Thoracic aorta (tissue), 2 donors: ENCODE measurements at regions not wholly inside any gene's neighbourhood (a gene's known extent, or its start where the extent isn't known, plus 50 kb on each side); places are given as distances from the start of the nearest gene placed in this dataset.

Experiments used
- ATAC-seq: fragments of 150-250 bp; one replicate; pipeline ENCODE4 v1.8.0; 2017; ENCODE audit warnings: low read depth; ENCODE audit not compliant: insufficient number of reproducible peaks, low FRiP score
- DNase-seq: peaks from one replicate; pipeline ENCODE4 v3.0.0-alpha.2; 2020; ENCODE audit warnings: low spot score
- H3K27ac ChIP-seq, 2 donors: fragments of 200-600 bp; sonication (generic); 1 replicate in 1 of 2; 2 replicates in 1 of 2; pipeline ENCODE4 v1.5.1; 2016; ENCODE audit warnings: mild to moderate bottlenecking in 2 of 2, moderate library complexity in 2 of 2
- H3K27me3 ChIP-seq: fragments of 200-600 bp; sonication (generic); replicated peaks from 2 replicates; pipeline ENCODE4 v1.6.0; 2016; ENCODE audit warnings: mild to moderate bottlenecking; ENCODE audit not compliant: insufficient read depth
- H3K36me3 ChIP-seq: fragments of 200-600 bp; sonication (generic); one replicate; pipeline ENCODE4 v1.5.1; 2016
- H3K4me1 ChIP-seq, 2 donors: fragments of 200-600 bp; sonication (generic); 1 replicate in 1 of 2; 2 replicates in 1 of 2; pipeline versions ENCODE4 v1.5.1 to v1.6.0; 2016; ENCODE audit warnings: low read depth in 2 of 2, mild to moderate bottlenecking in 1 of 2; ENCODE audit not compliant: control insufficient read depth in 1 of 2
- H3K4me3 ChIP-seq: fragments of 200-600 bp; sonication (generic); 2 replicates; pipeline ENCODE4 v1.5.1; 2016; ENCODE audit warnings: mild to moderate bottlenecking
- H3K9me3 ChIP-seq: fragments of 200-600 bp; sonication (generic); 2 replicates; pipeline ENCODE4 v1.5.1; 2016
- CTCF ChIP-seq: fragments of 200-600 bp; sonication (generic); IDR thresholded peaks from one replicate; pipeline ENCODE4 v1.5.1; 2019; ENCODE audit warnings: antibody characterized with exemption

- Histone ChIP-seq H3K27me3 (no peaks in the 10 kb centered on the region), H3K9me3 (no peaks in the 10 kb centered on the region), H3K4me3 (no peak overlapping the region), H3K27ac (peak overlapping the region; percentile 65 to 72), H3K4me1 (no peaks in the 10 kb centered on the region), H3K36me3 (no peaks in the 10 kb centered on the region)
- DNase-seq (no peak), ATAC-seq (peak; percentile 84)
- no peak for TF ChIP-seq CTCF
Observed at GRCh38 chrX:13110433-13111324, 66.3 kb upstream of the FAM9C start.

- TF ChIP-seq CTCF: no peak
- ATAC-seq (no peak), DNase-seq (no peak)
- peak overlapping the region in 1 of 2 donors; percentile 72 for H3K27ac ChIP-seq
- no peaks in the 10 kb centered on the region for H3K36me3 ChIP-seq
- H3K4me1 ChIP-seq: no peaks in the 10 kb centered on the region
- H3K4me3 ChIP-seq: no peak overlapping the region
- no peaks in the 10 kb centered on the region for H3K27me3 ChIP-seq
- H3K9me3 ChIP-seq: no peaks in the 10 kb centered on the region
Observed at GRCh38 chrX:13109817-13110216, 65.4 kb upstream of the FAM9C start.

- no peak for DNase-seq
- Histone ChIP-seq H3K4me1 (peaks cover 6 to 39% of the 10 kb centered on the region in 2 donors), H3K36me3 (no peaks in the 10 kb centered on the region), H3K4me3 (no peak overlapping the region), H3K27me3 (no peaks in the 10 kb centered on the region), H3K27ac (no peak overlapping the region), H3K9me3 (no peaks in the 10 kb centered on the region)
- no peak for TF ChIP-seq CTCF
- ATAC-seq: no peak
Observed at GRCh38 chrX:13103914-13104274, 59.5 kb upstream of the FAM9C start.

DNA sequence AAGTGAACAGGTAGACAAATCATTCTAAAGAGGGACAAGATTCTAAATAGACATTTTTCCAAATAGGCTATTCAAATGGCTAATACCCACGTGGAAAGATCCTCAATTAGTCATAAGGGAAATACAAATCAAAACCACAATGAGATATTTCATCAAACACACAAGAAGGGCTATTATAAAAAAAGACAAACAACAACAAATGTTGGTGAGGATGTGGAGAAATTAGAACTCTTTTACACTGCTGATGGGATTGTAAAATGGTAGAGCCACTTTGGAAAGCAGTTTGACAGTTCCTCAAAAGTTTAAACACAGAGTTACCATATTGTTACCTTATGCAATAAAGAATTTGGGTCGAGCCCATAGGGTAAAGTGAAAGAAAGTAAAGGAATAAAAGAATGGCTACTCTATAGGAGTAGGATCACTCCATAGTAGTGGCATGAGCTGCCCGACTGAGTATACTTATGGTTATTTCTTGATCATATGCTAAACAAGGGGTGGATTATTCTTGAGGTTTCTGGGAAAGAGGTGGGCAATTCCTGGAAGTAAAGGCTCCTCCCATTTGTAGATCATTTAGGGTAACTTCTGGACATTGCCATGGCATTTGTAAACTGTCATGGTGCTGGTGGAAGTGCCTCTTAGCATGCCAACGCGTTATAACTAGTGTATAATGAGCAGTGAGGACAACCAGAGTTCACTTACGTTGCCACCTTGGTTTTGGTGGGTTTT lies 58.9 kb upstream of the FAM9C start:
- H3K36me3 ChIP-seq: no peaks in the 10 kb centered on the region
- H3K9me3 ChIP-seq: no peaks in the 10 kb centered on the region
- ATAC-seq: no peak
- TF ChIP-seq CTCF: no peak
- no peak overlapping the region for H3K4me3 ChIP-seq
- H3K27me3 ChIP-seq: no peaks in the 10 kb centered on the region
- peak overlapping the region in 1 of 2 donors; percentile 69 for H3K27ac ChIP-seq
- peaks cover 6 to 39% of the 10 kb centered on the region in 2 donors for H3K4me1 ChIP-seq
- DNase-seq: no peak

DNA sequence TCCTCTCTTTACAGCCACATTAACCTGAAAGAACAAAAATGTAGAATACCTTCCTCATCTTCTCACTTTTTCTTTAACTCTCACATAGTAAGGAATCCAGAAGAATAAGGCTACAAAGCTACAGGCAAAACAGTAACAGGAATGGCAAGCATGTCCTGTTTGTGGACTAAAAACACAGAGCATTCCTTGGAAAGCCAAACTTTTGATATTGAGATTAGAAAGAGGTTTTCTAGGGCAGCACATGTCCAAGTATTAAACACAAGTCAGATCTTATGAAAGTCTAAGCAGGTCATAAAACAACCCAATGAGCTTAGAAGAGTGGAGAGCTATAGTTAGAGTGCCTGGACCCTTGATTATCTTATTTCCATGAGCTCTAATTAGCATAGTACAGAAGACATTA lies 58.2 kb upstream of the FAM9C start:
- ATAC-seq (no peak), DNase-seq (no peak)
- no peak overlapping the region for H3K4me3 ChIP-seq
- H3K9me3 ChIP-seq: no peaks in the 10 kb centered on the region
- H3K27ac ChIP-seq: peak overlapping the region; percentile 43 to 69
- no peaks in the 10 kb centered on the region for H3K36me3 ChIP-seq
- no peak for TF ChIP-seq CTCF
- H3K27me3 ChIP-seq: no peaks in the 10 kb centered on the region
- H3K4me1 ChIP-seq: peaks cover 6 to 39% of the 10 kb centered on the region in 2 donors
